Kidney (tissue), 13 donors: ENCODE measurements at regions not wholly inside any gene's neighbourhood (a gene's known extent, or its start where the extent isn't known, plus 50 kb on each side); places are given as distances from the start of the nearest gene placed in this dataset.

Source experiments
- DNase-seq, 5 donors: peaks; one replicate each; pipeline ENCODE4 v3.0.0-alpha.2; 2013 to 2020
- FAIRE-seq: peaks from 2 replicates; lab custom pipeline; 2012; peaks lifted over from hg19 to GRCh38; lab: Jason Lieb, UNC
- H3K27ac ChIP-seq, 2 donors: one replicate each; pipeline ENCODE4 v1.7.0; 2013; ENCODE audit warnings: low read depth in 2 of 2, low read length in 2 of 2, inconsistent platforms in 1 of 2
- H3K27me3 ChIP-seq: one replicate; pipeline ENCODE4 v1.7.1; 2013; ENCODE audit warnings: low read length, inconsistent platforms; ENCODE audit not compliant: control insufficient read depth, insufficient read depth
- H3K36me3 ChIP-seq, 3 donors: one replicate each; pipeline versions ENCODE4 v1.7.0 to v1.7.1; 2013; ENCODE audit warnings: low read length in 3 of 3, control low read depth in 1 of 3, inconsistent platforms in 1 of 3; ENCODE audit not compliant: insufficient read depth in 3 of 3, control insufficient read depth in 2 of 3
- H3K4me1 ChIP-seq, 3 donors: one replicate each; pipeline versions ENCODE4 v1.7.0 to v1.7.1; 2013; ENCODE audit warnings: low read length in 3 of 3, inconsistent platforms in 1 of 3, low read depth in 1 of 3; ENCODE audit not compliant: control insufficient read depth in 2 of 3, insufficient read depth in 2 of 3
- H3K4me3 ChIP-seq, 3 donors: one replicate each; pipeline versions ENCODE4 v1.7.0 to v1.8.1; 2013; ENCODE audit warnings: low read length in 3 of 3, control low read depth in 1 of 3, inconsistent platforms in 1 of 3
- H3K9ac ChIP-seq, 3 donors: one replicate each; pipeline versions ENCODE4 v1.7.0 to v1.7.1; 2013; ENCODE audit warnings: low read length in 3 of 3, control low read depth in 1 of 3, inconsistent platforms in 1 of 3
- H3K9me3 ChIP-seq, 3 donors: one replicate each; pipeline versions ENCODE4 v1.7.0 to v1.7.1; 2013; ENCODE audit warnings: low read length in 3 of 3, control low read depth in 1 of 3, inconsistent platforms in 1 of 3; ENCODE audit not compliant: control insufficient read depth in 2 of 3, insufficient read depth in 1 of 3
- CTCF ChIP-seq: IDR thresholded peaks from 3 replicates; pipeline ENCODE4 v1.5.1; 2012; ENCODE audit warnings: mild to moderate bottlenecking, moderate library complexity, borderline replicate concordance; ENCODE audit not compliant: insufficient read depth; ENCODE audit errors: extremely low read depth
- intact Hi-C: fragments of 100-400 bp; cut with DNase I; formaldehyde crosslinking; loops from one replicate; pipeline ENCODE4 v1.11.1; 2022
- donor health status: control.
- donor health status: control.
- donor health status: control.
- donor health status: control.
- donor health status: control.
- donor health status: DM: yes; HTN: yes; CAD: no.
- donor health status: Normal renal cell carcinoma (clear cell type).

DNA sequence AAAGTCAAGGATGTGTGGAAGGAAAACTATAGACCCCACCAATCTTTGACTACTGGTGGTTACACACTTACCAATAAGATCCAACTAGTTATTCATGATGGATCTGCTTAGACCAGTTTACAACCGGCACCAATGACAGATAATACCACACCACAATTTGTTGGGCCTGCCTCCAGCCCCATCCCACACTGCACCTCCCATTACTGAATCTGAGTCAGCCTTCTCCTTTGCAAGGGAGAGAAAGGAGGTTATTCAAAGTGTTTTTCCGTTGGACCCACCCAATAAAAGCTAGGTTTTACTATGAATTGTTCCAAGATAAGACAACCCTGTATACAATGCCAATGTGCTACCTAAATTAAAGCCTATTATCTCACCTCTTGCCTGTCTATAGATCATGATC lies 453.5 kb downstream of the MTRR start:
- intact Hi-C loops = no loop called here
- Histone ChIP-seq H3K36me3 (no peaks in the 10 kb centered on the region), H3K9ac (no peak overlapping the region), H3K9me3 (no peaks in the 10 kb centered on the region), H3K27me3 (no peaks in the 10 kb centered on the region), H3K27ac (no peak overlapping the region), H3K4me1 (no peaks in the 10 kb centered on the region), H3K4me3 (no peak overlapping the region)
- FAIRE-seq = no peak
- DNase-seq = no peak
- TF ChIP-seq CTCF = no peak

DNA sequence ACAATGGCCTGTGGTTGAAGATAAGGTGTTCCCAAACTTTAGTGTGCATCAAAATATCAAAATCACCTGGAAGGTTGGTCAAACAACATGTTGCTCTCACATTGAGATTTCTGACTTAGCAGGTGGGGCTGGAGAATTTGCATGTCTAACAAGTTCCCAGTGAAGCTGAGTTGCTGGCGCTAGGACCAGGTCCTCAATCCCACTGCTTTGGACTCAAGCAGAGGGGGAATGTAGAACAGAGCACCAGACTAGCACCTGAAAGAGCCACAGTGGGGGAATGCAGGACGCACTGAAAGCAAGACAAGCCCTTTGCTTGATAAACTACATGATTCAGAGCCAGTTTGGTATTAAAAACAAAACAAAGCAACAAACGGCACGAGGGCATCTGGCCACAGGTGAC lies 458.1 kb downstream of the MTRR start:
- Histone ChIP-seq H3K27ac (no peak overlapping the region), H3K36me3 (no peaks in the 10 kb centered on the region), H3K27me3 (no peaks in the 10 kb centered on the region), H3K4me1 (no peaks in the 10 kb centered on the region), H3K9me3 (no peaks in the 10 kb centered on the region), H3K9ac (no peak overlapping the region), H3K4me3 (no peak overlapping the region)
- DNase-seq (no peak), FAIRE-seq (no peak)
- intact Hi-C loops = no loop called here
- TF ChIP-seq CTCF = no peak

DNA sequence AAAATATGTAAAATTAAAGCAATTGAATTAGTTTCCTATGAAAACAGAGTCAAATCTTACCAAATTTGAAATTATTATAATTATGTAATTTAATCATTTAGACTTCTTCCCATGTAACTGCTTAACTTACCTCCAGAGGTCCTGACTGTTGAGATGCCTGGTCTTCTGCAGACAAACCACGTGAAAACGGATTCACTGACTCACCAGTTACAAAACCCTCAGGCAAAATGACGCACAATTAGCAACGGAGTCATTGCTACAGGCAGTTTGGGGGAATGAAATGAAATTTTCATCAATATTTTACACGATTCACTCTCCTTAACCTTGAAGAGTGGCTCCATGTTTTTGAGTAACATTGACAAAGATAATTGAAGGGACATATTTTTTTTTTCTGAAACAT lies 460.8 kb downstream of the MTRR start:
- intact Hi-C loops = no loop called here
- no peak overlapping the region for H3K4me3 ChIP-seq
- no peaks in the 10 kb centered on the region for H3K4me1 ChIP-seq
- TF ChIP-seq CTCF = no peak
- H3K36me3 ChIP-seq = no peaks in the 10 kb centered on the region
- no peak for FAIRE-seq
- no peaks in the 10 kb centered on the region for H3K27me3 ChIP-seq
- DNase-seq = no peak
- no peaks in the 10 kb centered on the region for H3K9me3 ChIP-seq
- no peak overlapping the region for H3K27ac ChIP-seq
- H3K9ac ChIP-seq = no peak overlapping the region

- Histone ChIP-seq H3K4me1 (no peaks in the 10 kb centered on the region), H3K9me3 (no peaks in the 10 kb centered on the region), H3K27ac (no peak overlapping the region), H3K27me3 (no peaks in the 10 kb centered on the region), H3K9ac (no peak overlapping the region), H3K36me3 (no peaks in the 10 kb centered on the region), H3K4me3 (no peak overlapping the region)
- TF ChIP-seq CTCF = no peak
- no peak for FAIRE-seq
- intact Hi-C loops = no loop called here
- no peak for DNase-seq
Observed at GRCh38 chr5:8332666-8333445, 463.9 kb downstream of the MTRR start.
